Neural cell (in vitro differentiated cells): ENCODE measurements at regions not wholly inside any gene's neighbourhood (a gene's known extent, or its start where the extent isn't known, plus 50 kb on each side); places are given as distances from the start of the nearest gene placed in this dataset.

Experiments used
- EZH2 ChIP-seq: fragments of 200-600, 300-800 bp; shearing (Covaris generic), sonication (generic); IDR thresholded peaks from 2 replicates; pipeline ENCODE4 v1.6.1; 2014; ENCODE audit warnings: antibody characterized with exemption, low read length, borderline replicate concordance, mild to moderate bottlenecking; ENCODE audit not compliant: insufficient read depth, poor library complexity, severe bottlenecking
- POLR2AphosphoS5 ChIP-seq: IDR thresholded peaks from 2 replicates; pipeline ENCODE4 v1.6.1; 2012
- TF ChIP-seq, protein P1 (sequence below): fragments of 450-650 bp; IDR thresholded peaks from 2 replicates; pipeline ENCODE4 v1.5.1; 2014; ENCODE audit warnings: antibody characterized with exemption, mild to moderate bottlenecking, moderate library complexity; ENCODE audit not compliant: poor library complexity, severe bottlenecking

DNA sequence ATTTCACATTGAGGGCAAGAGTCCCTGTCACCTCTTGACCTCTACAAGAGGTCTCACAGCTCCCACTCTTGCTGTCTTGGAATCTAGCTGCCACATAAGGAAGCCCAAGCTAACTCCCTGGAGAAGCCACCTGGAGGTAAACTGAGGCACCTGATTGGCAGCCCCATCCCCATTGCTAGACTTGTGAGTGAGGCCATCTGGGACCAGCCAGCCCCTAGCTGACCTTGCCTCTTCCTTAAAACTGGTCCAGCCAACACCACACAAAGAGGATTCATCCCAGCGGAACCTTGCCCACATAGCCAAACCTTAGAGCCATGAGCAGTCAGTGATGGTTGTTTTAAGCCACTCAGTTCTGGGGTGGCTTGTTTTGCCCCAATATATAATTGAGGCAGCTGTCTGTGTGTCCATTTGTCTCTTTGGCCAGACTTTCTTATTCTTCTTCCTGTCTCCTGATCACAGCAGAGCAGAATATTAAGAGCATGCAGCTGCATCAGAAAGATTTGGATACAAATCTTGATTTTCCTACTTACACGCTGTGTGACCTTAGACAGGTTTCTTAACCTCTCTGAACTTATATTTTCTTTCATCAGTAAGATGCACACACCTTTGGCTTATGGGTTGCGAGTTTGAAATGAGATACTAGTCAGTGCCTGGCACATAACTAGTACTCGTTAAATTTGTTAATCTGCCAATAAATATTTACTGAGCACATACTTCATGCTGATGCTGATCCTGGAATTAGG is 74.3 kb upstream of the TP53I11 start:
- TF ChIP-seq POLR2AphosphoS5 (no peak), EZH2 (no peak)
- TF ChIP-seq, protein P1, sequence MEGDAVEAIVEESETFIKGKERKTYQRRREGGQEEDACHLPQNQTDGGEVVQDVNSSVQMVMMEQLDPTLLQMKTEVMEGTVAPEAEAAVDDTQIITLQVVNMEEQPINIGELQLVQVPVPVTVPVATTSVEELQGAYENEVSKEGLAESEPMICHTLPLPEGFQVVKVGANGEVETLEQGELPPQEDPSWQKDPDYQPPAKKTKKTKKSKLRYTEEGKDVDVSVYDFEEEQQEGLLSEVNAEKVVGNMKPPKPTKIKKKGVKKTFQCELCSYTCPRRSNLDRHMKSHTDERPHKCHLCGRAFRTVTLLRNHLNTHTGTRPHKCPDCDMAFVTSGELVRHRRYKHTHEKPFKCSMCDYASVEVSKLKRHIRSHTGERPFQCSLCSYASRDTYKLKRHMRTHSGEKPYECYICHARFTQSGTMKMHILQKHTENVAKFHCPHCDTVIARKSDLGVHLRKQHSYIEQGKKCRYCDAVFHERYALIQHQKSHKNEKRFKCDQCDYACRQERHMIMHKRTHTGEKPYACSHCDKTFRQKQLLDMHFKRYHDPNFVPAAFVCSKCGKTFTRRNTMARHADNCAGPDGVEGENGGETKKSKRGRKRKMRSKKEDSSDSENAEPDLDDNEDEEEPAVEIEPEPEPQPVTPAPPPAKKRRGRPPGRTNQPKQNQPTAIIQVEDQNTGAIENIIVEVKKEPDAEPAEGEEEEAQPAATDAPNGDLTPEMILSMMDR: no peak
